Activated CD4-positive, alpha-beta T cell treated with anti-CD3 and anti-CD28 coated beads, Interleukin-2, amount 10 ng/mL, durations not matched to agents 7 days and 5 days (primary cell): ENCODE measurements at regions not wholly inside any gene's neighbourhood (a gene's known extent, or its start where the extent isn't known, plus 50 kb on each side); places are given as distances from the start of the nearest gene placed in this dataset.
"Not testable (repeated sequence)": the region's sequence is repeated elsewhere in the genome, so short reads cannot be mapped to it uniquely, and the experiment has no call there.

Experiments
- CTCF ChIA-PET: fragments of 350-600 bp; sonication (Branson Sonifier 250); formaldehyde crosslinking; loops from one replicate; lab custom pipeline; 2021; ENCODE audit warnings: antibody characterized with exemption; lab: Charles Lee
- POLR2A ChIA-PET: fragments of 350-600 bp; sonication (Branson Sonifier 250); formaldehyde crosslinking; loops from one replicate; lab custom pipeline; 2021; ENCODE audit warnings: antibody characterized with exemption; lab: Charles Lee
- DNase-seq: peaks from one replicate; pipeline ENCODE4 v3.0.0-alpha.2; 2020
- H3K27ac Mint-ChIP-seq: one replicate; pipeline ENCODE4 v1.8.0; 2021; ENCODE audit warnings: mild to moderate bottlenecking, moderate library complexity, mixed read lengths
- H3K27me3 Mint-ChIP-seq: one replicate; pipeline ENCODE4 v1.8.0; 2021; ENCODE audit warnings: mixed read lengths
- H3K36me3 Mint-ChIP-seq: one replicate; pipeline ENCODE4 v1.8.0; 2021; ENCODE audit warnings: low read depth, mixed read lengths
- H3K4me1 Mint-ChIP-seq: one replicate; pipeline ENCODE4 v1.8.0; 2021; ENCODE audit warnings: mixed read lengths
- H3K4me3 Mint-ChIP-seq: one replicate; pipeline ENCODE4 v1.8.0; 2021; ENCODE audit warnings: mild to moderate bottlenecking, moderate library complexity, mixed read lengths
- H3K9me3 Mint-ChIP-seq: one replicate; pipeline ENCODE4 v1.8.0; 2021; ENCODE audit warnings: mixed read lengths

- H3K9me3 Mint-ChIP-seq = peaks cover 22% of the 10 kb centered on the region
- POLR2A ChIA-PET, H3K36me3 Mint-ChIP-seq, H3K4me1 Mint-ChIP-seq, DNase-seq, H3K27me3 Mint-ChIP-seq, H3K27ac Mint-ChIP-seq, H3K4me3 Mint-ChIP-seq, CTCF ChIA-PET: not testable (repeated sequence)
These were observed 126.7 kb downstream of the PJA2 start for GRCh38 chr5:109283086-109283485.

GRCh38 chr5:109281136-109281690 is 128.6 kb downstream of the PJA2 start:
- CTCF ChIA-PET = no interaction called here
- no peaks in the 10 kb centered on the region for H3K4me1 Mint-ChIP-seq
- no peak for DNase-seq
- POLR2A ChIA-PET = no interaction called here
- H3K4me3 Mint-ChIP-seq = no peak overlapping the region
- peaks cover 16% of the 10 kb centered on the region for H3K9me3 Mint-ChIP-seq
- no peaks in the 10 kb centered on the region for H3K27me3 Mint-ChIP-seq
- no peaks in the 10 kb centered on the region for H3K36me3 Mint-ChIP-seq
- no peak overlapping the region for H3K27ac Mint-ChIP-seq

- CTCF ChIA-PET = no interaction called here
These were observed 131.6 kb downstream of the PJA2 start for GRCh38 chr5:109278141-109278540.

GRCh38 chr5:109275919-109276318 is 133.9 kb downstream of the PJA2 start:
- Mint-ChIP-seq H3K4me1 (peaks cover 1% of the 10 kb centered on the region), H3K4me3 (no peak overlapping the region), H3K27me3 (no peaks in the 10 kb centered on the region), H3K9me3 (no peaks in the 10 kb centered on the region), H3K27ac (no peak overlapping the region), H3K36me3 (no peaks in the 10 kb centered on the region)
- CTCF ChIA-PET = interaction anchor here (0.7 kb wide), 1 partner anchor 577 kb away, joined by 3 read pairs; no protein-coding TSS in a partner anchor
- POLR2A ChIA-PET = no interaction called here
- DNase-seq = no peak

More at GRCh38 chr5:109278141-109278540, 131.6 kb downstream of the PJA2 start:
- DNase-seq = no peak
- H3K9me3 Mint-ChIP-seq = no peaks in the 10 kb centered on the region
- POLR2A ChIA-PET = no interaction called here
- no peaks in the 10 kb centered on the region for H3K27me3 Mint-ChIP-seq
- H3K36me3 Mint-ChIP-seq = no peaks in the 10 kb centered on the region
- H3K4me3 Mint-ChIP-seq = no peak overlapping the region
- no peak overlapping the region for H3K27ac Mint-ChIP-seq
- H3K4me1 Mint-ChIP-seq = no peaks in the 10 kb centered on the region

- ChIA-PET CTCF (no interaction called here), POLR2A (no interaction called here)
- H3K27me3 Mint-ChIP-seq = no peaks in the 10 kb centered on the region
These were observed 136.2 kb downstream of the PJA2 start for GRCh38 chr5:109273594-109273993.

GRCh38 chr5:109267283-109267682 is 142.5 kb downstream of the PJA2 start:
- Mint-ChIP-seq H3K4me1 (peaks cover 1% of the 10 kb centered on the region), H3K9me3 (peaks cover 9% of the 10 kb centered on the region), H3K36me3 (no peaks in the 10 kb centered on the region), H3K27me3 (no peaks in the 10 kb centered on the region), H3K27ac (no peak overlapping the region), H3K4me3 (no peak overlapping the region)
- ChIA-PET POLR2A (no interaction called here), CTCF (no interaction called here)
- DNase-seq = no peak

More at GRCh38 chr5:109273594-109273993, 136.2 kb downstream of the PJA2 start:
- H3K4me1 Mint-ChIP-seq = peaks cover 1% of the 10 kb centered on the region
- H3K9me3 Mint-ChIP-seq = peaks cover 6% of the 10 kb centered on the region
- DNase-seq = no peak
- no peak overlapping the region for H3K4me3 Mint-ChIP-seq
- H3K27ac Mint-ChIP-seq = no peak overlapping the region
- H3K36me3 Mint-ChIP-seq = no peaks in the 10 kb centered on the region

- H3K4me1 Mint-ChIP-seq = no peaks in the 10 kb centered on the region
These were observed 151.0 kb downstream of the PJA2 start for GRCh38 chr5:109258755-109259154.

GRCh38 chr5:109256486-109256885 is 153.3 kb downstream of the PJA2 start:
- POLR2A ChIA-PET = no interaction called here
- Mint-ChIP-seq H3K36me3 (no peaks in the 10 kb centered on the region), H3K4me1 (no peaks in the 10 kb centered on the region), H3K9me3 (peaks cover 6% of the 10 kb centered on the region), H3K27me3 (no peaks in the 10 kb centered on the region), H3K4me3 (no peak overlapping the region), H3K27ac (no peak overlapping the region)
- no peak for DNase-seq
- CTCF ChIA-PET = no interaction called here

More at GRCh38 chr5:109258755-109259154, 151.0 kb downstream of the PJA2 start:
- ChIA-PET CTCF (no interaction called here), POLR2A (no interaction called here)
- H3K27ac Mint-ChIP-seq = no peak overlapping the region
- DNase-seq = no peak
- H3K9me3 Mint-ChIP-seq = peaks cover 6% of the 10 kb centered on the region
- no peaks in the 10 kb centered on the region for H3K36me3 Mint-ChIP-seq
- no peak overlapping the region for H3K4me3 Mint-ChIP-seq
- no peaks in the 10 kb centered on the region for H3K27me3 Mint-ChIP-seq

GRCh38 chr5:109254511-109254910 is 155.3 kb downstream of the PJA2 start:
- no peaks in the 10 kb centered on the region for H3K36me3 Mint-ChIP-seq
- DNase-seq = no peak
- no peaks in the 10 kb centered on the region for H3K27me3 Mint-ChIP-seq
- no peaks in the 10 kb centered on the region for H3K4me1 Mint-ChIP-seq
- ChIA-PET POLR2A (no interaction called here), CTCF (no interaction called here)
- H3K27ac Mint-ChIP-seq = no peak overlapping the region
- H3K9me3 Mint-ChIP-seq = peaks cover 6% of the 10 kb centered on the region
- no peak overlapping the region for H3K4me3 Mint-ChIP-seq

- no peaks in the 10 kb centered on the region for H3K36me3 Mint-ChIP-seq
- POLR2A ChIA-PET = no interaction called here
- no peak for DNase-seq
These were observed 156.5 kb downstream of the PJA2 start for GRCh38 chr5:109253262-109253661.

GRCh38 chr5:109252731-109253130 is 157.0 kb downstream of the PJA2 start:
- Mint-ChIP-seq H3K4me3 (no peak overlapping the region), H3K27ac (no peak overlapping the region), H3K27me3 (no peaks in the 10 kb centered on the region), H3K36me3 (no peaks in the 10 kb centered on the region), H3K9me3 (peaks cover under 1% of the 10 kb centered on the region), H3K4me1 (no peaks in the 10 kb centered on the region)
- CTCF ChIA-PET = no interaction called here
- POLR2A ChIA-PET = no interaction called here
- DNase-seq = no peak

More at GRCh38 chr5:109253262-109253661, 156.5 kb downstream of the PJA2 start:
- Mint-ChIP-seq H3K27me3 (no peaks in the 10 kb centered on the region), H3K4me1 (no peaks in the 10 kb centered on the region), H3K27ac (no peak overlapping the region), H3K9me3 (peaks cover 3% of the 10 kb centered on the region), H3K4me3 (no peak overlapping the region)
- CTCF ChIA-PET = no interaction called here

- H3K27ac Mint-ChIP-seq = no peak overlapping the region
- ChIA-PET CTCF (no interaction called here), POLR2A (no interaction called here)
- H3K9me3 Mint-ChIP-seq = peaks cover 9% of the 10 kb centered on the region
- H3K27me3 Mint-ChIP-seq = peaks cover 3% of the 10 kb centered on the region
- no peak for DNase-seq
- H3K4me1 Mint-ChIP-seq = no peaks in the 10 kb centered on the region
- H3K4me3 Mint-ChIP-seq = no peak overlapping the region
- no peaks in the 10 kb centered on the region for H3K36me3 Mint-ChIP-seq
These were observed 159.0 kb downstream of the PJA2 start for GRCh38 chr5:109250533-109251329.

GRCh38 chr5:109250080-109250479 is 159.7 kb downstream of the PJA2 start:
- Mint-ChIP-seq H3K4me1 (no peaks in the 10 kb centered on the region), H3K9me3 (peaks cover 11% of the 10 kb centered on the region), H3K4me3 (no peak overlapping the region), H3K27ac (no peak overlapping the region), H3K27me3 (peaks cover 4% of the 10 kb centered on the region), H3K36me3 (no peaks in the 10 kb centered on the region)
- no peak for DNase-seq
- ChIA-PET POLR2A (no interaction called here), CTCF (no interaction called here)
